T-helper 2 cell (primary cell): ENCODE measurements at regions not wholly inside any gene's neighbourhood (a gene's known extent, or its start where the extent isn't known, plus 50 kb on each side); places are given as distances from the start of the nearest gene placed in this dataset.
A peak's percentile ranks its signal among the peaks of the same experiment; 100 is the strongest.

Source experiments
- DNase-seq, 5 experiments: peaks; one replicate each; pipeline versions ENCODE4 v3.0.0 to v3.0.0-alpha.2; 2012 to 2022

- DNase-seq = no peak
Measured at GRCh38 chr2:8224347-8225190, 457.3 kb upstream of the ID2 start.

GRCh38 chr2:8225266-8225665 is 456.6 kb upstream of the ID2 start:
- DNase-seq = no peak

GRCh38 chr2:8225798-8226197 is 456.1 kb upstream of the ID2 start:
- DNase-seq = no peak

GRCh38 chr2:8229546-8229986 is 452.3 kb upstream of the ID2 start:
- peak in 2 of 5 experiments; percentile 18 to 92 for DNase-seq

GRCh38 chr2:8230466-8230865 is 451.4 kb upstream of the ID2 start:
- no peak for DNase-seq

- no peak for DNase-seq
Measured at GRCh38 chr2:8231902-8232301, 450.0 kb upstream of the ID2 start.

- no peak for DNase-seq
Measured at GRCh38 chr2:8232871-8233270, 449.0 kb upstream of the ID2 start.

- DNase-seq = no peak
Measured at GRCh38 chr2:8234253-8234652, 447.6 kb upstream of the ID2 start.

GRCh38 chr2:8234757-8235374 is 447.0 kb upstream of the ID2 start:
- no peak for DNase-seq

- no peak for DNase-seq
Measured at GRCh38 chr2:8235419-8235818, 446.4 kb upstream of the ID2 start.

GRCh38 chr2:8236391-8236790 is 445.5 kb upstream of the ID2 start:
- DNase-seq = no peak

GRCh38 chr2:8238521-8239230 is 443.2 kb upstream of the ID2 start:
- DNase-seq = no peak

GRCh38 chr2:8239531-8240088 is 442.2 kb upstream of the ID2 start:
- peak in 1 of 5 experiments; percentile 76 for DNase-seq

- no peak for DNase-seq
Measured at GRCh38 chr2:8241317-8241716, 440.5 kb upstream of the ID2 start.

- no peak for DNase-seq
Measured at GRCh38 chr2:8242739-8243138, 439.1 kb upstream of the ID2 start.

- no peak for DNase-seq
Measured at GRCh38 chr2:8243748-8244400, 438.0 kb upstream of the ID2 start.

GRCh38 chr2:8244639-8245038 is 437.2 kb upstream of the ID2 start:
- no peak for DNase-seq

- DNase-seq = no peak
Measured at GRCh38 chr2:8246137-8246536, 435.7 kb upstream of the ID2 start.

- DNase-seq = no peak
Measured at GRCh38 chr2:8247905-8248622, 433.8 kb upstream of the ID2 start.

GRCh38 chr2:8248623-8248957 is 433.3 kb upstream of the ID2 start:
- DNase-seq = no peak

- no peak for DNase-seq
Measured at GRCh38 chr2:8249141-8249540, 432.7 kb upstream of the ID2 start.

- no peak for DNase-seq
Measured at GRCh38 chr2:8249769-8250168, 432.1 kb upstream of the ID2 start.
